WTC11 (cell line): ENCODE measurements at regions not wholly inside any gene's neighbourhood (a gene's known extent, or its start where the extent isn't known, plus 50 kb on each side); places are given as distances from the start of the nearest gene placed in this dataset.

Source experiments
- NFYB ChIP-seq: sonication (generic); formaldehyde crosslinking; conservative IDR thresholded peaks from 2 replicates; pipeline ENCODE4 v1.8.0; 2022; ENCODE audit warnings: low read depth, missing genetic modification reagents
- ZNF396 ChIP-seq: fragments of 250-450 bp; sonication (Bioruptor Pico); IDR thresholded peaks from 2 replicates; pipeline ENCODE4 v1.8.0; 2021; ENCODE audit warnings: mild to moderate bottlenecking, moderate library complexity, borderline replicate concordance
- TF ChIP-seq, protein P1 (sequence below): fragments of 200-600 bp; IDR thresholded peaks from 2 replicates; pipeline ENCODE4 v1.8.0; 2022; ENCODE audit warnings: antibody characterized with exemption
- TF ChIP-seq, protein P2 (sequence below): sonication (generic); formaldehyde crosslinking; conservative IDR thresholded peaks from 2 replicates; pipeline ENCODE4 v1.8.1; 2023; ENCODE audit warnings: mild to moderate bottlenecking, low read depth, missing genetic modification reagents, moderate library complexity

DNA sequence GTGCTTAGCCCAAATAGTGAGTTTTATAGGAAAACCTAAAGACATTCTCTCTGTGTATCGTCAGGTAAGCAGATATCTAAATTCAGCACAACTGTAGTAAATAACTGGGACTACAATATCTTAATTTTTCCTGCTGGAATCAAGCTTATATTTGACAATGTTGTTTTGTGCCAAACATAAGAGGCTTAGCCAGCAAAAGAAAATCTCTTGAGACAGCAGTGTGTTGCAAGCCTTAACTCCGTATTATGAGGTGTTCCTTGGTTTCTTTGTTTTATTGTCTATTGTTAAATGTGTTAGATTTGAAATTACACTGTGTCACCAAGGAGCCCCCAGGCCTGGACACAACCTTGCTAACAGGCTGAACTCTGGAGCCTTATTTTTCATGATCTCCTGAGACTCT is 1570.6 kb upstream of the GOT2 start:
- TF ChIP-seq, protein P1, sequence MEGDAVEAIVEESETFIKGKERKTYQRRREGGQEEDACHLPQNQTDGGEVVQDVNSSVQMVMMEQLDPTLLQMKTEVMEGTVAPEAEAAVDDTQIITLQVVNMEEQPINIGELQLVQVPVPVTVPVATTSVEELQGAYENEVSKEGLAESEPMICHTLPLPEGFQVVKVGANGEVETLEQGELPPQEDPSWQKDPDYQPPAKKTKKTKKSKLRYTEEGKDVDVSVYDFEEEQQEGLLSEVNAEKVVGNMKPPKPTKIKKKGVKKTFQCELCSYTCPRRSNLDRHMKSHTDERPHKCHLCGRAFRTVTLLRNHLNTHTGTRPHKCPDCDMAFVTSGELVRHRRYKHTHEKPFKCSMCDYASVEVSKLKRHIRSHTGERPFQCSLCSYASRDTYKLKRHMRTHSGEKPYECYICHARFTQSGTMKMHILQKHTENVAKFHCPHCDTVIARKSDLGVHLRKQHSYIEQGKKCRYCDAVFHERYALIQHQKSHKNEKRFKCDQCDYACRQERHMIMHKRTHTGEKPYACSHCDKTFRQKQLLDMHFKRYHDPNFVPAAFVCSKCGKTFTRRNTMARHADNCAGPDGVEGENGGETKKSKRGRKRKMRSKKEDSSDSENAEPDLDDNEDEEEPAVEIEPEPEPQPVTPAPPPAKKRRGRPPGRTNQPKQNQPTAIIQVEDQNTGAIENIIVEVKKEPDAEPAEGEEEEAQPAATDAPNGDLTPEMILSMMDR = no peak
- TF ChIP-seq ZNF396 (CRISPR knock-in tag) (no peak), NFYB (CRISPR knock-in tag) (no peak)
- TF ChIP-seq, protein P2, sequence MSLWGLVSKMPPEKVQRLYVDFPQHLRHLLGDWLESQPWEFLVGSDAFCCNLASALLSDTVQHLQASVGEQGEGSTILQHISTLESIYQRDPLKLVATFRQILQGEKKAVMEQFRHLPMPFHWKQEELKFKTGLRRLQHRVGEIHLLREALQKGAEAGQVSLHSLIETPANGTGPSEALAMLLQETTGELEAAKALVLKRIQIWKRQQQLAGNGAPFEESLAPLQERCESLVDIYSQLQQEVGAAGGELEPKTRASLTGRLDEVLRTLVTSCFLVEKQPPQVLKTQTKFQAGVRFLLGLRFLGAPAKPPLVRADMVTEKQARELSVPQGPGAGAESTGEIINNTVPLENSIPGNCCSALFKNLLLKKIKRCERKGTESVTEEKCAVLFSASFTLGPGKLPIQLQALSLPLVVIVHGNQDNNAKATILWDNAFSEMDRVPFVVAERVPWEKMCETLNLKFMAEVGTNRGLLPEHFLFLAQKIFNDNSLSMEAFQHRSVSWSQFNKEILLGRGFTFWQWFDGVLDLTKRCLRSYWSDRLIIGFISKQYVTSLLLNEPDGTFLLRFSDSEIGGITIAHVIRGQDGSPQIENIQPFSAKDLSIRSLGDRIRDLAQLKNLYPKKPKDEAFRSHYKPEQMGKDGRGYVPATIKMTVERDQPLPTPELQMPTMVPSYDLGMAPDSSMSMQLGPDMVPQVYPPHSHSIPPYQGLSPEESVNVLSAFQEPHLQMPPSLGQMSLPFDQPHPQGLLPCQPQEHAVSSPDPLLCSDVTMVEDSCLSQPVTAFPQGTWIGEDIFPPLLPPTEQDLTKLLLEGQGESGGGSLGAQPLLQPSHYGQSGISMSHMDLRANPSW = no peak
